EL (cell line): ENCODE measurements at regions not wholly inside any gene's neighbourhood (a gene's known extent, or its start where the extent isn't known, plus 50 kb on each side); places are given as distances from the start of the nearest gene placed in this dataset.
"Not testable (repeated sequence)": the region's sequence is repeated elsewhere in the genome, so short reads cannot be mapped to it uniquely, and the experiment has no call there.

ENCODE experiments used
- DNase-seq: peaks from one replicate; pipeline ENCODE4 v3.0.0-alpha.2; 2016

- DNase-seq: no peak
Observed at GRCh38 chr2:236417150-236417549, 152.5 kb upstream of the ACKR3 start.

- no peak for DNase-seq
Observed at GRCh38 chr2:236430584-236430983, 139.0 kb upstream of the ACKR3 start.

- no peak for DNase-seq
Observed at GRCh38 chr2:236434593-236434992, 135.0 kb upstream of the ACKR3 start.

GRCh38 chr2:236440110-236440881 is 129.3 kb upstream of the ACKR3 start:
- DNase-seq: no peak

- DNase-seq: no peak
Observed at GRCh38 chr2:236444187-236444586, 125.4 kb upstream of the ACKR3 start.

GRCh38 chr2:236445678-236446077 is 123.9 kb upstream of the ACKR3 start:
- no peak for DNase-seq

GRCh38 chr2:236446521-236446920 is 123.1 kb upstream of the ACKR3 start:
- no peak for DNase-seq

- DNase-seq: no peak
Observed at GRCh38 chr2:236449167-236449761, 120.4 kb upstream of the ACKR3 start.

- DNase-seq: no peak
Observed at GRCh38 chr2:236452238-236452637, 117.4 kb upstream of the ACKR3 start.

- DNase-seq: no peak
Observed at GRCh38 chr2:236454076-236454475, 115.5 kb upstream of the ACKR3 start.

- no peak for DNase-seq
Observed at GRCh38 chr2:236459393-236459792, 110.2 kb upstream of the ACKR3 start.

GRCh38 chr2:236464140-236464539 is 105.5 kb upstream of the ACKR3 start:
- no peak for DNase-seq

GRCh38 chr2:236472720-236473495 is 96.7 kb upstream of the ACKR3 start:
- no peak for DNase-seq

GRCh38 chr2:236473691-236474090 is 95.9 kb upstream of the ACKR3 start:
- DNase-seq: no peak

GRCh38 chr2:236479814-236480213 is 89.8 kb upstream of the ACKR3 start:
- DNase-seq: no peak

GRCh38 chr2:236483102-236483501 is 86.5 kb upstream of the ACKR3 start:
- no peak for DNase-seq

- DNase-seq: no peak
Observed at GRCh38 chr2:236485519-236485918, 84.1 kb upstream of the ACKR3 start.

GRCh38 chr2:236489083-236489482 is 80.5 kb upstream of the ACKR3 start:
- DNase-seq: not testable (repeated sequence)

- no peak for DNase-seq
Observed at GRCh38 chr2:236489895-236490404, 79.7 kb upstream of the ACKR3 start.

- no peak for DNase-seq
Observed at GRCh38 chr2:236496340-236496739, 73.3 kb upstream of the ACKR3 start.

GRCh38 chr2:236498369-236498768 is 71.3 kb upstream of the ACKR3 start:
- peak; percentile 63 for DNase-seq

GRCh38 chr2:236499691-236500578 is 69.7 kb upstream of the ACKR3 start:
- DNase-seq: peak; percentile 58

- no peak for DNase-seq
Observed at GRCh38 chr2:236501026-236501425, 68.6 kb upstream of the ACKR3 start.
